OCI-LY7 (cell line): ENCODE measurements at regions not wholly inside any gene's neighbourhood (a gene's known extent, or its start where the extent isn't known, plus 50 kb on each side); places are given as distances from the start of the nearest gene placed in this dataset.

ENCODE experiments used
- EZH2phosphoT487 ChIP-seq: fragments of 200-600 bp; sonication (generic); IDR thresholded peaks from 2 replicates; pipeline ENCODE4 v1.6.1; 2018; ENCODE audit warnings: low read depth, borderline replicate concordance, mild to moderate bottlenecking, mixed run types, antibody characterized with exemption, low read length, moderate library complexity, mixed read lengths
- TF ChIP-seq, protein P1 (sequence below): fragments of 200-600 bp; sonication (generic); conservative IDR thresholded peaks from 2 replicates; pipeline ENCODE4 v1.5.1; 2014; ENCODE audit warnings: mild to moderate bottlenecking, antibody characterized with exemption, low read length, moderate library complexity, mixed read lengths

- TF ChIP-seq, protein P1, sequence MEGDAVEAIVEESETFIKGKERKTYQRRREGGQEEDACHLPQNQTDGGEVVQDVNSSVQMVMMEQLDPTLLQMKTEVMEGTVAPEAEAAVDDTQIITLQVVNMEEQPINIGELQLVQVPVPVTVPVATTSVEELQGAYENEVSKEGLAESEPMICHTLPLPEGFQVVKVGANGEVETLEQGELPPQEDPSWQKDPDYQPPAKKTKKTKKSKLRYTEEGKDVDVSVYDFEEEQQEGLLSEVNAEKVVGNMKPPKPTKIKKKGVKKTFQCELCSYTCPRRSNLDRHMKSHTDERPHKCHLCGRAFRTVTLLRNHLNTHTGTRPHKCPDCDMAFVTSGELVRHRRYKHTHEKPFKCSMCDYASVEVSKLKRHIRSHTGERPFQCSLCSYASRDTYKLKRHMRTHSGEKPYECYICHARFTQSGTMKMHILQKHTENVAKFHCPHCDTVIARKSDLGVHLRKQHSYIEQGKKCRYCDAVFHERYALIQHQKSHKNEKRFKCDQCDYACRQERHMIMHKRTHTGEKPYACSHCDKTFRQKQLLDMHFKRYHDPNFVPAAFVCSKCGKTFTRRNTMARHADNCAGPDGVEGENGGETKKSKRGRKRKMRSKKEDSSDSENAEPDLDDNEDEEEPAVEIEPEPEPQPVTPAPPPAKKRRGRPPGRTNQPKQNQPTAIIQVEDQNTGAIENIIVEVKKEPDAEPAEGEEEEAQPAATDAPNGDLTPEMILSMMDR, result no peak
- no peak for TF ChIP-seq EZH2phosphoT487
These were observed 170.1 kb upstream of the SEMA3D start for GRCh38 chr7:85356916-85357315.
